HCT116 (cell line): ENCODE measurements at regions not wholly inside any gene's neighbourhood (a gene's known extent, or its start where the extent isn't known, plus 50 kb on each side); places are given as distances from the start of the nearest gene placed in this dataset.

Source experiments
- ATAC-seq: fragments of 200-7000 bp; cut with Tn5 transposase; 2 replicates; pipeline ENCODE4 v1.9.1; 2020; ENCODE audit warnings: mild to moderate bottlenecking, moderate library complexity
- BruUV-seq: library from RNA; stranded (reverse); fragments of 400-500 nt; replicated peaks from 2 replicates; lab custom pipeline; 2021; lab: Mats Ljungman, UMichigan
- CTCF ChIA-PET: fragments of 300-600 bp; sonication (Branson Sonifier 250); formaldehyde crosslinking; loops from one replicate; lab custom pipeline; 2021; ENCODE audit warnings: antibody characterized with exemption; lab: Charles Lee
- POLR2A ChIA-PET: fragments of 300-600, 350-600 bp; sonication (Branson Sonifier 250); formaldehyde crosslinking; loops from one replicate; lab custom pipeline; 2021; ENCODE audit warnings: antibody characterized with exemption; lab: Charles Lee
- RAD21 ChIA-PET, 2 experiments: fragments of 300-600 bp; sonication (Branson Sonifier 250); formaldehyde crosslinking; loops; one replicate each; lab custom pipeline; 2023; ENCODE audit warnings: low total read pairs in 2 of 2; ENCODE audit not compliant: uncharacterized antibody in 2 of 2, unreplicated experiment in 2 of 2, low non-redundant PET in 1 of 2; lab: Charles Lee
- DNase-seq: peaks from one replicate; pipeline ENCODE4 v3.0.0-alpha.2; 2010; ENCODE audit warnings: low read depth, low spot score
- H2AFZ ChIP-seq: fragments of 200-600 bp; shearing (Covaris generic), sonication (generic); 2 replicates; pipeline ENCODE4 v1.6.1; 2017; ENCODE audit warnings: low read depth, mixed run types, mixed read lengths, antibody characterized with exemption, low read length; ENCODE audit not compliant: poor library complexity, severe bottlenecking
- H3K27ac ChIP-seq: 2 replicates; pipeline ENCODE4 v1.5.1; 2012; ENCODE audit warnings: low read depth, low read length
- H3K27me3 ChIP-seq: fragments of 200-600 bp; sonication (generic); 2 replicates; pipeline ENCODE4 v1.6.1; 2016; ENCODE audit warnings: mixed run types, low read length, mixed read lengths; ENCODE audit not compliant: insufficient read depth
- H3K36me3 ChIP-seq, 2 experiments: fragments of 200-500 bp in 1 of 2; fragments of 200-600 bp in 1 of 2; sonication (Bioruptor generic) in 1 of 2; sonication (generic) in 1 of 2; 2 replicates each; pipeline versions ENCODE4 v1.5.1 to v1.6.1; 2014 to 2016; ENCODE audit warnings: low read length in 2 of 2, inconsistent platforms in 1 of 2, mixed read lengths in 1 of 2, mixed run types in 1 of 2; ENCODE audit not compliant: insufficient read depth in 2 of 2, control insufficient read depth in 1 of 2
- H3K4me1 ChIP-seq, 2 experiments: fragments of 200-600 bp in 1 of 2; sonication (generic) in 1 of 2; 2 replicates each; pipeline versions ENCODE4 v1.5.1 to v1.6.1; 2012 to 2017; ENCODE audit warnings: low read length in 2 of 2, inconsistent platforms in 1 of 2, mild to moderate bottlenecking in 1 of 2, mixed read lengths in 1 of 2, mixed run types in 1 of 2, moderate library complexity in 1 of 2; ENCODE audit not compliant: insufficient read depth in 2 of 2, control insufficient read depth in 1 of 2
- H3K4me2 ChIP-seq: fragments of 200-600 bp; sonication (generic); 2 replicates; pipeline ENCODE4 v1.6.1; 2017; ENCODE audit warnings: mixed run types, low read length, mixed read lengths
- H3K4me3 ChIP-seq, 2 experiments: fragments of 200-600 bp in 1 of 2; sonication (generic) in 1 of 2; replicated peaks in 1 of 2; 2 replicates each; pipeline ENCODE4 v1.5.1; 2011 to 2016; ENCODE audit warnings: low read length in 2 of 2, control low read depth in 1 of 2, low read depth in 1 of 2, mild to moderate bottlenecking in 1 of 2, mixed read lengths in 1 of 2, mixed run types in 1 of 2
- H3K79me2 ChIP-seq: fragments of 200-600 bp; sonication (generic); 2 replicates; pipeline ENCODE4 v1.6.1; 2017; ENCODE audit warnings: mild to moderate bottlenecking, mixed run types, low read length, moderate library complexity, mixed read lengths; ENCODE audit not compliant: insufficient read depth
- H3K9ac ChIP-seq: fragments of 200-600 bp; sonication (generic); 2 replicates; pipeline ENCODE4 v1.6.1; 2016; ENCODE audit warnings: low read length, mixed read lengths
- H3K9me2 ChIP-seq: fragments of 200-600 bp; sonication (generic), shearing (Covaris generic); 2 replicates; pipeline ENCODE4 v1.6.1; 2017; ENCODE audit warnings: mixed run types, mild to moderate bottlenecking, moderate library complexity; ENCODE audit not compliant: insufficient read depth
- H3K9me3 ChIP-seq, 2 experiments: fragments of 200-500 bp in 1 of 2; fragments of 200-600 bp in 1 of 2; sonication (Bioruptor generic) in 1 of 2; sonication (generic) in 1 of 2; 2 replicates each; pipeline ENCODE4 v1.6.1; 2014 to 2017; ENCODE audit warnings: low read length in 2 of 2, mixed read lengths in 2 of 2, inconsistent platforms in 1 of 2, low read depth in 1 of 2, mild to moderate bottlenecking in 1 of 2, mixed run types in 1 of 2, moderate library complexity in 1 of 2; ENCODE audit not compliant: control insufficient read depth in 1 of 2, insufficient read depth in 1 of 2
- H4K20me1 ChIP-seq: fragments of 200-600 bp; sonication (generic), shearing (Covaris generic); 2 replicates; pipeline ENCODE4 v1.6.1; 2017; ENCODE audit warnings: mixed run types, mild to moderate bottlenecking, moderate library complexity; ENCODE audit not compliant: insufficient read depth
- CBX3 ChIP-seq: IDR thresholded peaks from 2 replicates; pipeline ENCODE4 v1.6.1; 2012; ENCODE audit warnings: low read depth
- CEBPB ChIP-seq: IDR thresholded peaks from 2 replicates; pipeline ENCODE4 v1.6.1; 2012; ENCODE audit warnings: low read depth
- EGR1 ChIP-seq: IDR thresholded peaks from 2 replicates; pipeline ENCODE4 v1.6.1; 2012; ENCODE audit warnings: low read depth
- EZH2phosphoT487 ChIP-seq: fragments of 200-600 bp; IDR thresholded peaks from 2 replicates; pipeline ENCODE4 v1.6.1; 2018; ENCODE audit warnings: antibody characterized with exemption, borderline replicate concordance
- FOSL1 ChIP-seq: IDR thresholded peaks from 2 replicates; pipeline ENCODE4 v1.6.1; 2012; ENCODE audit warnings: low read depth
- JUND ChIP-seq: IDR thresholded peaks from 2 replicates; pipeline ENCODE4 v1.6.1; 2012
- POLR2A ChIP-seq: IDR thresholded peaks from 2 replicates; pipeline ENCODE4 v1.7.0; 2011; ENCODE audit warnings: borderline replicate concordance; ENCODE audit not compliant: insufficient read depth, insufficient read length; ENCODE audit errors: extremely low read depth
- RAD21 ChIP-seq: IDR thresholded peaks from 2 replicates; pipeline ENCODE4 v1.6.1; 2012; ENCODE audit warnings: low read depth, mild to moderate bottlenecking
- SP1 ChIP-seq: IDR thresholded peaks from 2 replicates; pipeline ENCODE4 v1.6.1; 2012; ENCODE audit warnings: low read depth
- SRF ChIP-seq: IDR thresholded peaks from 2 replicates; pipeline ENCODE4 v1.6.1; 2012; ENCODE audit warnings: low read depth
- YY1 ChIP-seq: IDR thresholded peaks from 2 replicates; pipeline ENCODE4 v1.6.1; 2011; ENCODE audit warnings: low read length, low read depth, moderate library complexity, mild to moderate bottlenecking; ENCODE audit not compliant: insufficient replicate concordance; ENCODE audit errors: extremely low read depth
- ZFX ChIP-seq: fragments of 450-650 bp; IDR thresholded peaks from 2 replicates; pipeline ENCODE4 v1.6.1; 2017
- ZNF274 ChIP-seq: fragments of 200-500 bp; sonication (Bioruptor generic); IDR thresholded peaks from 2 replicates; pipeline ENCODE4 v1.6.1; 2014; ENCODE audit warnings: mild to moderate bottlenecking, low read depth, low read length, inconsistent platforms
- intact Hi-C: fragments of 100-400 bp; cut with micrococcal nuclease; formaldehyde crosslinking; loops from 2 replicates; pipeline ENCODE4 v1.10.0; 2022
- TF ChIP-seq, protein P1 (sequence below): IDR thresholded peaks from 2 replicates; pipeline ENCODE4 v1.6.1; 2012; ENCODE audit warnings: low read depth
- TF ChIP-seq, protein P2 (sequence below): IDR thresholded peaks from 2 replicates; pipeline ENCODE4 v1.6.1; 2011; ENCODE audit warnings: mild to moderate bottlenecking, low read length, moderate library complexity; ENCODE audit not compliant: insufficient replicate concordance; ENCODE audit errors: extremely low read depth
- TF ChIP-seq, protein P3 (sequence below): IDR thresholded peaks from 2 replicates; pipeline ENCODE4 v1.6.1; 2012

DNA sequence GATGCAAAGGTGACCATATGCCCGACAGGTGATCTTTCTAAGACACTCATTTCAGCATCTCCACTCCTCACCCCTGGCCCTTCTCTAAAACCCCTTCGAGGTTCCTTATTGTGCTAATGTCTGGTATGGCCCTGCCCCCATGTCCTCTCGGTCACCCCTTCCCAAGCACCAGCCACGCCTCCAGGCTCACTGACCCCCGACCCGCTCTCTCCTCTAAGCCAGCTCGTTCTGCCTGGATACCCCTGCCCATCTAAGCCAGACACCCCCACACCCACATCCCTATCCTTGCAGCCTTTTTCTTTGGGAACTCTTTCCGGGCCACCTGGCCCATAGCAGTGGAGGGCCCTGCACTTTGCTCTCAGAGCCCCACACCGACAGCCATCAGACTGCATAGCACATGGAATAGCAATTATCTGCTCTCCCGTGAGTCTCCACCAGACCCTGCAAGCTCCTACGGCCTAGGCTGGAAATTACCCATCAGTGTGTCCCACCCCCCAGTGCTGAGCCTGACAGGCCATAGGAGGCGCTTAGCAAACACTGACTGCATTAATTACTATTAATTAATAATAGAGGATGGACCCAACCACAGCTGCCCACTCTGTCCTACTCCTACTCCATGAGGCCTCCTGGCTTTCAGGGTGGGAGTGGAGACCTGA, 176.7 kb downstream of the TMEM132E start:
- BruUV-seq: no TSS peak
- no peaks in the 10 kb centered on the region for H3K36me3 ChIP-seq
- no peak overlapping the region for H2AFZ ChIP-seq
- no peak for DNase-seq
- intact Hi-C loops: no loop called here
- TF ChIP-seq SRF (no peak), POLR2A (no peak), YY1 (no peak), CEBPB (no peak), CBX3 (no peak)
- TF ChIP-seq, all 23 proteins: peak for 0
- Histone ChIP-seq H3K9ac (no peak overlapping the region), H3K9me3 (no peaks in the 10 kb centered on the region), H3K9me2 (no peaks in the 10 kb centered on the region), H3K4me1 (peaks cover 0 to 3% of the 10 kb centered on the region in 2 experiments; a peak in 1 of 4 replicates), H3K4me3 (no peak overlapping the region), H3K27me3 (peaks cover 68% of the 10 kb centered on the region), H3K4me2 (no peak overlapping the region), H4K20me1 (no peaks in the 10 kb centered on the region), H3K27ac (no peak overlapping the region), H3K79me2 (no peaks in the 10 kb centered on the region)
- RAD21 ChIA-PET: no interaction called here
- CTCF ChIA-PET: no interaction called here
- POLR2A ChIA-PET: no interaction called here
- peak; percentile 11; the same call in 1 of the 2 replicates for ATAC-seq

DNA sequence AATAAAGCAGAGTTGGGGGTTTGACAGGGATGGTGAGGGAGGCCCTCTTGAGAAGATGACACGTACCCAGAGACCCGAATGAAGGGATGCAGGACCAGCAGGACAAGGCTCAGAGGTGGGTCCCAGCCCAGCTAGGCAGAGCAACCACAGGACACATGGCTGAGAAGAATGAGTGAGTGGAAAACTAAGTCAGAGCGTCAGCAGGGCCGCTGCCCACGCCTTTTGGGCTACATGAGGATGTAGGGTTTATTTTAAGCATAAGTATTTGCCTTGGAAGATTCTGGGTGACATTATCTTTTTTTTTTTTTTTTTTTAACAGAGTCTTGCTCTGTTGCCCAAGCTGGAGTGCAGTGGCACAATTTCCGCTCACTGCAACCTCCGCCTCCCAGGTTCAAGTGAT, 176.0 kb downstream of the TMEM132E start:
- ATAC-seq: no peak
- Histone ChIP-seq H3K9ac (no peak overlapping the region), H3K36me3 (no peaks in the 10 kb centered on the region), H3K79me2 (no peaks in the 10 kb centered on the region), H4K20me1 (no peaks in the 10 kb centered on the region), H3K4me3 (no peak overlapping the region), H3K9me3 (no peaks in the 10 kb centered on the region), H3K27me3 (peaks cover 70% of the 10 kb centered on the region), H3K4me1 (peaks cover 0 to 3% of the 10 kb centered on the region in 2 experiments; a peak in 1 of 4 replicates), H2AFZ (no peak overlapping the region), H3K27ac (no peak overlapping the region), H3K9me2 (no peaks in the 10 kb centered on the region), H3K4me2 (no peak overlapping the region)
- ChIA-PET CTCF (no interaction called here), POLR2A (no interaction called here), RAD21 (no interaction called here)
- BruUV-seq: no TSS peak
- intact Hi-C loops: no loop called here
- no peak for DNase-seq
- TF ChIP-seq SRF (no peak), JUND (no peak), SP1 (no peak), ZFX (no peak), EZH2phosphoT487 (no peak), FOSL1 (no peak), ZNF274 (no peak), CBX3 (no peak), EGR1 (no peak), YY1 (no peak), CEBPB (no peak), RAD21 (no peak)
- TF ChIP-seq, protein P1, sequence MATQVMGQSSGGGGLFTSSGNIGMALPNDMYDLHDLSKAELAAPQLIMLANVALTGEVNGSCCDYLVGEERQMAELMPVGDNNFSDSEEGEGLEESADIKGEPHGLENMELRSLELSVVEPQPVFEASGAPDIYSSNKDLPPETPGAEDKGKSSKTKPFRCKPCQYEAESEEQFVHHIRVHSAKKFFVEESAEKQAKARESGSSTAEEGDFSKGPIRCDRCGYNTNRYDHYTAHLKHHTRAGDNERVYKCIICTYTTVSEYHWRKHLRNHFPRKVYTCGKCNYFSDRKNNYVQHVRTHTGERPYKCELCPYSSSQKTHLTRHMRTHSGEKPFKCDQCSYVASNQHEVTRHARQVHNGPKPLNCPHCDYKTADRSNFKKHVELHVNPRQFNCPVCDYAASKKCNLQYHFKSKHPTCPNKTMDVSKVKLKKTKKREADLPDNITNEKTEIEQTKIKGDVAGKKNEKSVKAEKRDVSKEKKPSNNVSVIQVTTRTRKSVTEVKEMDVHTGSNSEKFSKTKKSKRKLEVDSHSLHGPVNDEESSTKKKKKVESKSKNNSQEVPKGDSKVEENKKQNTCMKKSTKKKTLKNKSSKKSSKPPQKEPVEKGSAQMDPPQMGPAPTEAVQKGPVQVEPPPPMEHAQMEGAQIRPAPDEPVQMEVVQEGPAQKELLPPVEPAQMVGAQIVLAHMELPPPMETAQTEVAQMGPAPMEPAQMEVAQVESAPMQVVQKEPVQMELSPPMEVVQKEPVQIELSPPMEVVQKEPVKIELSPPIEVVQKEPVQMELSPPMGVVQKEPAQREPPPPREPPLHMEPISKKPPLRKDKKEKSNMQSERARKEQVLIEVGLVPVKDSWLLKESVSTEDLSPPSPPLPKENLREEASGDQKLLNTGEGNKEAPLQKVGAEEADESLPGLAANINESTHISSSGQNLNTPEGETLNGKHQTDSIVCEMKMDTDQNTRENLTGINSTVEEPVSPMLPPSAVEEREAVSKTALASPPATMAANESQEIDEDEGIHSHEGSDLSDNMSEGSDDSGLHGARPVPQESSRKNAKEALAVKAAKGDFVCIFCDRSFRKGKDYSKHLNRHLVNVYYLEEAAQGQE: no peak
- TF ChIP-seq, protein P2, sequence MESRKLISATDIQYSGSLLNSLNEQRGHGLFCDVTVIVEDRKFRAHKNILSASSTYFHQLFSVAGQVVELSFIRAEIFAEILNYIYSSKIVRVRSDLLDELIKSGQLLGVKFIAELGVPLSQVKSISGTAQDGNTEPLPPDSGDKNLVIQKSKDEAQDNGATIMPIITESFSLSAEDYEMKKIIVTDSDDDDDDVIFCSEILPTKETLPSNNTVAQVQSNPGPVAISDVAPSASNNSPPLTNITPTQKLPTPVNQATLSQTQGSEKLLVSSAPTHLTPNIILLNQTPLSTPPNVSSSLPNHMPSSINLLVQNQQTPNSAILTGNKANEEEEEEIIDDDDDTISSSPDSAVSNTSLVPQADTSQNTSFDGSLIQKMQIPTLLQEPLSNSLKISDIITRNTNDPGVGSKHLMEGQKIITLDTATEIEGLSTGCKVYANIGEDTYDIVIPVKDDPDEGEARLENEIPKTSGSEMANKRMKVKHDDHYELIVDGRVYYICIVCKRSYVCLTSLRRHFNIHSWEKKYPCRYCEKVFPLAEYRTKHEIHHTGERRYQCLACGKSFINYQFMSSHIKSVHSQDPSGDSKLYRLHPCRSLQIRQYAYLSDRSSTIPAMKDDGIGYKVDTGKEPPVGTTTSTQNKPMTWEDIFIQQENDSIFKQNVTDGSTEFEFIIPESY: no peak
- TF ChIP-seq, protein P3, sequence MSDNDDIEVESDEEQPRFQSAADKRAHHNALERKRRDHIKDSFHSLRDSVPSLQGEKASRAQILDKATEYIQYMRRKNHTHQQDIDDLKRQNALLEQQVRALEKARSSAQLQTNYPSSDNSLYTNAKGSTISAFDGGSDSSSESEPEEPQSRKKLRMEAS: no peak
